Activated CD4-positive, alpha-beta T cell treated with anti-CD3 and anti-CD28 coated beads for 1 hour (primary cell): ENCODE measurements at regions not wholly inside any gene's neighbourhood (a gene's known extent, or its start where the extent isn't known, plus 50 kb on each side); places are given as distances from the start of the nearest gene placed in this dataset.

Source experiments
- DNase-seq: peaks from one replicate; pipeline ENCODE4 v3.0.0-alpha.2; 2020

GRCh38 chrX:39150621-39151020 is 349.4 kb downstream of the MID1IP1 start:
- no peak for DNase-seq

- DNase-seq, result no peak
Measured at GRCh38 chrX:39152106-39152649, 350.9 kb downstream of the MID1IP1 start.

DNA sequence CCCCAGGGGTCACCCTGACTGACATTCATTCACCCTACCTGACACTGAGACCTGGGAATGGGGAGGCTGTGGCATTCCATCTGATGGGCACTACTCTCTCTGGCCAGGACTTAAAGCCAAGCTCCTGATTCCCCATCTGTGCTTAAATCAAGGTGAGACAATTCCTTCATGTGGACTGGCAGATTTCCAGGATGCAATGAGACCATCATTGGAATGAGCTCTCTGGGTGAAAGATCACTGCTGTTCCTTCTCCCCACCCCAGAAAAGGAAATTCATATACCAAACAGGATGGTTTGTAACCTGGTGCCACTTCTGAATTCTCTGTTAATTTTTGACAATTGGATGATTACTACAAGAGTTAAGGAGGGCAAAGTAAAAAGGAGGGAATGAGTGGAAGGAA is 354.8 kb downstream of the MID1IP1 start:
- no peak for DNase-seq

DNA sequence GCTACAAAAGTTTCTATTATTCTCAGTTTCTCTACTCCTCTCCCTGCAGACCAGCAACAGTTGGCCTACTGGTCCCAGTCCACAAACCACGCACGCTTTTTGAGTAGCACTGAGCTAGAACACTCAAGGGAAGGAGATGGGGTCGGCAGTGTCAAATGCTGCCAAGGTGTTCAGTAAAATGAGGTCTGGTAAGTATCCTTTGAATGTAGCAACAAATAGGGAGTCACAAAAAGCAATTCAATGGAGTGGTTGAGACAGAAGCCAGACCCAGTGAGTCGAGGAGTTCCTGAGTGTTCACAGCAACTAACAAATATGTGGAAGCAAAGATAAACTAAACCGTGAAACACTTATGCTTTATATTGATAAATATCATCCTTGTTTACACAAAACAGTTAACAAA is 355.7 kb downstream of the MID1IP1 start:
- DNase-seq, result no peak

- no peak for DNase-seq
Measured at GRCh38 chrX:39157796-39158195, 356.5 kb downstream of the MID1IP1 start.

- no peak for DNase-seq
Measured at GRCh38 chrX:39158801-39159657, 357.8 kb downstream of the MID1IP1 start.

DNA sequence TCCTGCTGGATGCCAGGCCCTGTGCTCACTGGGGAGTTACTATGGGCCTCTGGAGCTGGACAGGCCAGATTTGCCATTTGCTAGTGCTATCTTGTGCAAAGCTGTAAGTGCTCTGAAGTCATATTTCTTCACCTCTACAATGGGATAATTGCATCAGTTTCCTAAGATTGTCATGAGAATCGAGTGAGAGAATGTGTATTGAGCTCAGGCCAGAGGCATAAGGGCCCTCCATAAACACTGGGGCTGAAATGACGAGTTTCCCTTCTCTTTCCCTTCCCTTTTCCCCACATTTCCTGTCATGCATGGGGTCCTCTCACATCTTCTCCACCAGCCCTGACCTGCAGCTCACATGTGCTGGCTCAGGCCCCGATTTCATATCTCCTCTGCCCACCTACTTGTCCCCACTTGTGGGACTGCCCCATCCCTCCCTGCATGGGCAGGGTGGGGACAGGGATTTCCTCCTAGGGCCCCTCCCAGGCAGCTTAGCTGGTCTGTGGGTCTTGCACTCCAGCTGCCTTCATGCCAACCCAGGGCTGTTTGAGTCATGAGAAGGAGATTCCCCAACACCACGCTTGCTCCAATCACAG is 358.8 kb downstream of the MID1IP1 start:
- no peak for DNase-seq

DNA sequence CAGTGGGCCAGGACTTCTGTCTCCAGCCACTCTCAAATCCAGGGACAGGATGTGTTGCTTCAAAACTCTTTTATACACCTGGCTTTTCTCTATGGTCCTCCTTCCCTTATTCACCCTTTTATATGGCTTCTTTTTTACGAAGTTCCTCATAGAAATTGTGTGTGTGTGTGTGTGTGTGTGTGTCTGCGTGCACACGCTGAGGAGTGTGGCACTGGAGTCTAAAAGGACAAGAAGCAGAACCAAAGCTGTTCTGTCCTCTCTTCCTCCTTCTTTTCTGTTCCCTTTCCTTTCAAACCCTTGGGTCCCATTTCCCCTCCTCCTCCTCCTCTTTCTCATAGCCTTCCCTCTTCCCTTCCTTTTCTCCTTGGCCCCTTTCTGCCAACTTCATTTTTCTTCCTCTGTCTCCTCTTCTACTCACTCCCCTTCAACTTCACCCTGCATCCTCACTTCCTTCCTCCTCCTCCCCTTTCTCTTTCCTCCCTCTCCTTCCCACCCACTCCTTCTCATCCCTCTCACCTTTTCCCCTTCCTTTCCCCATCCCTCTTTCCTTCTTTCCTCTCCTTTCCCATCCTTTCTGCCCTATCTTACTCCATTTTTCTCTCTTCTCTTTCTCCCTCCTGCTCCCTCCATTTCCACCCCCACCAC is 360.5 kb downstream of the MID1IP1 start:
- DNase-seq, result no peak

DNA sequence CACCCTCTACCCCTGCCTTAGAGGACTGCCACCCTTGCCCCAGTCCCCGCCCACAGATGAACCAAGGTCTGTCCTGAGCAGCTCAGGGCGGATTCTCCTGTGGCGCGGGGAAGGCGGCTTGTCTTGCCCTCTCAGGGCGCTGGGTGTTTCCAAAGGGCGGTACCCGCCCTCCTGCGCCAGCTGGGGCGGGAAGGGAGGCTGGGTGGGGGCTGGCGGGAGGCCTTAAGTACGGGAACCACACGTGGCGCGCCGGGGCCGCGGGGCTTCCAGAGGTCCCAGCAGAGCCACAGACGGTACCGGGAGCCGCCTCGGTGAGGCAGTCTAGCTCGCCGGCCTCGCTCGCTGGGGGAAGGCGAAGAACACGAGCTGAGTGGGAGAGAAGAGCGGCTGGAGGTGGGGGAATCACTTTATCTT is 361.1 kb downstream of the MID1IP1 start:
- DNase-seq, result peak; percentile 19

GRCh38 chrX:39163581-39164126 is 362.4 kb downstream of the MID1IP1 start:
- no peak for DNase-seq

- no peak for DNase-seq
Measured at GRCh38 chrX:39164212-39164611, 363.0 kb downstream of the MID1IP1 start.

GRCh38 chrX:39165185-39165584 is 363.9 kb downstream of the MID1IP1 start:
- DNase-seq, result no peak

- DNase-seq, result no peak
Measured at GRCh38 chrX:39165773-39166172, 364.5 kb downstream of the MID1IP1 start.

GRCh38 chrX:39167791-39168190 is 366.5 kb downstream of the MID1IP1 start:
- no peak for DNase-seq

DNA sequence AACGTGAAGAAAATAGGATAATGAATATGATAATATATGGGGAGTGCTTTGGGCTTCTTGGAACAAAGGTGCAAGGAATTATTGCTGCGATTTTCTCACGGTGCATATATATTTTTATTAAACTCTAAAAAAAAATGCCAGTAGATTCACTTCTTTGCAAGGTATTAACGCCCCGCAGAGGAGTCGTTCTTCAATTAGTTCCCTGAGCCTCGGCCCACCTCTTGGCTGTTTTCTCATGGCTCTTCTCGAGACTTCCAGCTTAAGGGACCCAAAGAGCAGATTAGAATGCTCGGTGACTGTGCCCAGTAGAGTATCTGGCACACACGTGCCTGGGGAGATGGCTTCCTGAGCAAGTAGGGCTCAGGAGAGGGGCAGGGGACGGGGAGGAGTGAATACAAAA is 367.4 kb downstream of the MID1IP1 start:
- DNase-seq, result no peak

- DNase-seq, result no peak
Measured at GRCh38 chrX:39169976-39170375, 368.7 kb downstream of the MID1IP1 start.

DNA sequence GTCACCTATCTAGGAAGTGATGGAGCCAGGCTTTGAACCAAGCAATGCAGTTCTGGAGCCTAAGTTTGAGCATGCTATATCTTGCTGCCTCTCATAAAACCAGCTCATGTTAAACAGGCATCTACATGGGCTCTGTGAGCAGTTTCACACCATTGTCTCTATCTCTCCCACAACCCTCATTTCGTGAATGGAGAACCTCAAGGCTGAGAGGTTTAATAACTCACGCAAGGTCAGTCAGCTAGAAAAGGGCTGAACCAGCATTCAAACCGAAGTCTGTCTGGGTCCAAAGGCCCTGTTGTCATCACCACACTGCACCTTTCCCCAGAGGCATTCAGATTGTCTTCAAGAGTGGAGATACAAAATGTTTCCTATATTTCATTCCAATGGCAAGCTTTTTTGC is 369.2 kb downstream of the MID1IP1 start:
- no peak for DNase-seq

DNA sequence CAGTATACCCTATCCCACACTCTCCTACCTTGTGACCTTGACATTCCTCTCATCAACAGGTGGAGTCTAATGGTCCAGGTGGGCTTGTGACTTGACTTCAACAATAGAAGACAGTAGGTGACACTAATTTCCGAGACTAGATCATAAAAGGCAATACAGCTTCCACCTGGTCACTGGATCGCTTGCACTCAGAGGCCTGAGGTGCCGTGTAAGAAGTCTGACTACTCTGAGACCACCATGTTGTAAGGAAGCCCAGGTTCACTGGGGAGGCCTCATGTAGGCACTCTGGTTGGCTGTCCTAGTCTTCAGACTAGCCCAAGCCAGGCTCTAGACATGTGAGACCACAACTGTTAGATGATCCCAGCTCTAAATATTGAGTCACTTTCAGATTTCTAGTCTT is 370.4 kb downstream of the MID1IP1 start:
- no peak for DNase-seq

DNA sequence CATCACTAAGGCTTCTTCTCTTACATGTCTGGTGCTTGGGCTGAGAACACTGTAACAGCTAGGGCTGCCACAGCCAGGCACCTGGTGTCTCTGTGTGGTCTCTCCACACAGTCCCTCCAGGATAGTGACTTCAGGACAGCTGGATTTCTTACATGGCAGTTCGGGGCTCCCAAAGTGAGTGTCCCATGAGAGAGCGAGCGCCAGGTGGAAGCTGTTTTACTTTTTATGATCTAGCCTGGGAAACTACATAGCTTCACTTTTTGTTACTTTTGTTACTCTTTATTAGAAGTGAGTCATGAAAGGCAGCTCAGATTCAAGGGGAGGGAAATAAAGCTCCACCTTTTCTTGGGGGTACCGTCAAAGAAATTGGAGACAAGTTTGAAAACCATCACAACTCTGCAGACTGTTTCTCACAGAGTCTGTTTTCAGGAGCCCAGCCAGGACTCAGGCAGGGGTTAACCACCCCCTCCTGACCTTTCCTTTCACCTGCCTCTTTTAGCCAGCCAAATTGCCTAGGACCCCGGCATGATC is 373.0 kb downstream of the MID1IP1 start:
- no peak for DNase-seq

- no peak for DNase-seq
Measured at GRCh38 chrX:39174772-39175417, 373.6 kb downstream of the MID1IP1 start.

- no peak for DNase-seq
Measured at GRCh38 chrX:39175418-39176057, 374.3 kb downstream of the MID1IP1 start.

GRCh38 chrX:39176105-39176504 is 374.8 kb downstream of the MID1IP1 start:
- DNase-seq, result no peak
